ENCODE measurements at regions not wholly inside any gene's neighbourhood (a gene's known extent, or its start where the extent isn't known, plus 50 kb on each side); places are given as distances from the start of the nearest gene placed in this dataset.
"Not testable (repeated sequence)": the region's sequence is repeated elsewhere in the genome, so short reads cannot be mapped to it uniquely, and the experiment has no call there.

DNA sequence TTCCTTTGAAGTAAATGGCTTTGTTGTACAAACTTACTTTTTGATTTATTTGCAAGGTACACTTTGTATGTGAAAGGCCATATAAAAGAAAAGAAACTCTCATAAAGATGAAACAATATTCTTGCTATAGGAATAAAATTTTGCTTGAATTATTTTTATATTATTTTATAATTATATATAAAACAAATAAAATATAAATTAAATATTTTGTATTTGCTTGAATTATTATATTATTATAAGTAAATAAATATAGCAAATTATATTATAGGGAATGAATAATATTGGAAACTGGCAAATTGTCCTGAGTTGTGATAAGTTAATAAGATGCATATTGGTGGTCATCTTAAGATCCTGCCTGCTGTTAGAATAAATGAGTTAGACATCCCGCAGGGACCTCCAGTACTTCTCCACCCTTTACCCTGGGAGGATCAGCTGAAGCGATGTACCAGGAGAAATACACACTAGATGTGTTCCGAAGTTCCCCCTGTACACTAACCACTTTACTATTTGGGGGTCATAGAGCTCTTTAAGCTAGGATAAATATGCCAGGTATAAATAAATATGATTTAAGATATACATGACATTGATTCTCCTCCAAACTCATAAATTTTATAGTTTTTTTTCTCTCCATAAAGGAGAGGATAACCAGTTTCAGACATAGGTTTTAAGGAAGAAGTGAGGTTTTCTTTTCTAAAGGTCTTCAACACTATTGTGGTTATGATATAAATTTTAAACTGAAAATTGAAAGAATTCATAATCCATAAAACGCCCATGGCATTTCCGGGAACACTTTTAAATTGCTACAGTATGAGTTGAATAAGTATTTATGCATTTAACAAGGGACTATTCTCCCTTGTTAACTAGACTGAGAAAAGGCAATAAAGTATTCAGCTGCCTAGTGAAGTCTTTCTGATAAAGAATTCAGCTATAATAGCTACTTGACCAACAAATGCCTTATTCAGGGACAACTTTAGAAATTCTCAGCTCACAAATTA is 486.3 kb upstream of the MARCKS start:
- 92% methylated on average over 5 of the region's 5 CpGs for WGBS
- no peak for TF ChIP-seq RXRA (IDR thresholded peaks at IDR 0.05)
- TF ChIP-seq, protein P1, sequence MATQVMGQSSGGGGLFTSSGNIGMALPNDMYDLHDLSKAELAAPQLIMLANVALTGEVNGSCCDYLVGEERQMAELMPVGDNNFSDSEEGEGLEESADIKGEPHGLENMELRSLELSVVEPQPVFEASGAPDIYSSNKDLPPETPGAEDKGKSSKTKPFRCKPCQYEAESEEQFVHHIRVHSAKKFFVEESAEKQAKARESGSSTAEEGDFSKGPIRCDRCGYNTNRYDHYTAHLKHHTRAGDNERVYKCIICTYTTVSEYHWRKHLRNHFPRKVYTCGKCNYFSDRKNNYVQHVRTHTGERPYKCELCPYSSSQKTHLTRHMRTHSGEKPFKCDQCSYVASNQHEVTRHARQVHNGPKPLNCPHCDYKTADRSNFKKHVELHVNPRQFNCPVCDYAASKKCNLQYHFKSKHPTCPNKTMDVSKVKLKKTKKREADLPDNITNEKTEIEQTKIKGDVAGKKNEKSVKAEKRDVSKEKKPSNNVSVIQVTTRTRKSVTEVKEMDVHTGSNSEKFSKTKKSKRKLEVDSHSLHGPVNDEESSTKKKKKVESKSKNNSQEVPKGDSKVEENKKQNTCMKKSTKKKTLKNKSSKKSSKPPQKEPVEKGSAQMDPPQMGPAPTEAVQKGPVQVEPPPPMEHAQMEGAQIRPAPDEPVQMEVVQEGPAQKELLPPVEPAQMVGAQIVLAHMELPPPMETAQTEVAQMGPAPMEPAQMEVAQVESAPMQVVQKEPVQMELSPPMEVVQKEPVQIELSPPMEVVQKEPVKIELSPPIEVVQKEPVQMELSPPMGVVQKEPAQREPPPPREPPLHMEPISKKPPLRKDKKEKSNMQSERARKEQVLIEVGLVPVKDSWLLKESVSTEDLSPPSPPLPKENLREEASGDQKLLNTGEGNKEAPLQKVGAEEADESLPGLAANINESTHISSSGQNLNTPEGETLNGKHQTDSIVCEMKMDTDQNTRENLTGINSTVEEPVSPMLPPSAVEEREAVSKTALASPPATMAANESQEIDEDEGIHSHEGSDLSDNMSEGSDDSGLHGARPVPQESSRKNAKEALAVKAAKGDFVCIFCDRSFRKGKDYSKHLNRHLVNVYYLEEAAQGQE (IDR thresholded peaks at IDR 0.05): no peak
- no peak for TF ChIP-seq NR2F2 (IDR thresholded peaks at IDR 0.05)
- TF ChIP-seq EGR1 (IDR thresholded peaks at IDR 0.05; ENCODE audit: low read depth in 2 of 2): no peak
- TF ChIP-seq JUND (IDR thresholded peaks at IDR 0.05): no peak
- TF ChIP-seq YY1 (IDR thresholded peaks at IDR 0.05): no peak
- no peak for TF ChIP-seq RAD21 (IDR thresholded peaks at IDR 0.05)
- no peak for TF ChIP-seq SP1 (IDR thresholded peaks at IDR 0.05)
- no peak for TF ChIP-seq ZBTB33 (IDR thresholded peaks at IDR 0.05)
- no peak for TF ChIP-seq TAF1 (conservative IDR thresholded peaks at IDR 0.05)
- no peak for TF ChIP-seq GABPA (IDR thresholded peaks at IDR 0.05 in 1 of 2, conservative IDR thresholded peaks at IDR 0.05 in 1 of 2)
- no peak overlapping the region for H3K27ac ChIP-seq (ENCODE audit: low read depth in 1 of 2, low read length in 2 of 2)
- DNase-seq (ENCODE audit: low spot score): no peak
- H3K9ac ChIP-seq (ENCODE audit: low read depth in 1 of 2, low read length in 2 of 2): no peak overlapping the region
- H3K36me3 ChIP-seq (ENCODE audit: control insufficient read depth in 4 of 4, insufficient read depth in 3 of 4, low read depth in 1 of 4, low read length in 3 of 4): no peaks in the 10 kb centered on the region
- H3K4me3 ChIP-seq (ENCODE audit: low read depth in 1 of 3, low read length in 3 of 3): no peak overlapping the region
- H3K27me3 ChIP-seq (ENCODE audit: control insufficient read depth in 4 of 4, insufficient read depth in 4 of 4, low read length in 3 of 4): no peaks in the 10 kb centered on the region
- no peaks in the 10 kb centered on the region for H3K9me3 ChIP-seq (ENCODE audit: control insufficient read depth in 4 of 4, low read length in 3 of 4)
- no peaks in the 10 kb centered on the region for H3K4me1 ChIP-seq (ENCODE audit: control insufficient read depth in 4 of 4, insufficient read depth in 4 of 4, low read length in 3 of 4)

GRCh38 chr6:113375466-113375865 is 481.7 kb upstream of the MARCKS start:
- not testable (repeated sequence) for H3K4me1 ChIP-seq (ENCODE audit: control insufficient read depth in 4 of 4, insufficient read depth in 4 of 4, low read length in 3 of 4); H3K27ac ChIP-seq (ENCODE audit: low read depth in 1 of 2, low read length in 2 of 2); H3K27me3 ChIP-seq (ENCODE audit: control insufficient read depth in 4 of 4, insufficient read depth in 4 of 4, low read length in 3 of 4); DNase-seq (ENCODE audit: low spot score); H3K9me3 ChIP-seq (ENCODE audit: control insufficient read depth in 4 of 4, low read length in 3 of 4); H3K4me3 ChIP-seq (ENCODE audit: low read depth in 1 of 3, low read length in 3 of 3); H3K9ac ChIP-seq (ENCODE audit: low read depth in 1 of 2, low read length in 2 of 2); H3K36me3 ChIP-seq (ENCODE audit: control insufficient read depth in 4 of 4, insufficient read depth in 3 of 4, low read depth in 1 of 4, low read length in 3 of 4)
- WGBS: 80% methylated on average over 2 of the region's 2 CpGs
